Brain microvascular endothelial cell (primary cell): ENCODE measurements at regions not wholly inside any gene's neighbourhood (a gene's known extent, or its start where the extent isn't known, plus 50 kb on each side); places are given as distances from the start of the nearest gene placed in this dataset.

Experiments
- DNase-seq: peaks from one replicate; pipeline ENCODE4 v3.0.0-alpha.2; 2020
- H3K27ac ChIP-seq: fragments of 250-450 bp; sonication (Bioruptor Pico); 2 replicates; pipeline ENCODE4 v1.5.1; 2020; ENCODE audit warnings: mild to moderate bottlenecking, moderate library complexity
- H3K27me3 ChIP-seq: fragments of 250-450 bp; sonication (Bioruptor Pico); replicated peaks from 2 replicates; pipeline ENCODE4 v1.5.1; 2020; ENCODE audit warnings: mild to moderate bottlenecking
- H3K36me3 ChIP-seq: fragments of 250-450 bp; sonication (Bioruptor Pico); replicated peaks from 2 replicates; pipeline ENCODE4 v1.5.1; 2020; ENCODE audit warnings: mild to moderate bottlenecking
- H3K4me3 ChIP-seq: 2 replicates; pipeline ENCODE4 v1.5.1; 2011; ENCODE audit warnings: low read depth, mild to moderate bottlenecking, control low read depth, low read length, moderate library complexity
- in situ Hi-C: cut with HindIII; loops from 2 replicates; pipeline ENCODE4 v1.10.0; 2017; ENCODE audit warnings: low sequenced_read_pairs, low pct_ligation_motif_present
- TF ChIP-seq, protein P1 (sequence below): IDR thresholded peaks from 2 replicates; pipeline ENCODE4 v1.5.1; 2011; ENCODE audit warnings: low read depth, mild to moderate bottlenecking, moderate library complexity, low read length, control low read depth, inconsistent platforms; ENCODE audit errors: missing control alignments

DNA sequence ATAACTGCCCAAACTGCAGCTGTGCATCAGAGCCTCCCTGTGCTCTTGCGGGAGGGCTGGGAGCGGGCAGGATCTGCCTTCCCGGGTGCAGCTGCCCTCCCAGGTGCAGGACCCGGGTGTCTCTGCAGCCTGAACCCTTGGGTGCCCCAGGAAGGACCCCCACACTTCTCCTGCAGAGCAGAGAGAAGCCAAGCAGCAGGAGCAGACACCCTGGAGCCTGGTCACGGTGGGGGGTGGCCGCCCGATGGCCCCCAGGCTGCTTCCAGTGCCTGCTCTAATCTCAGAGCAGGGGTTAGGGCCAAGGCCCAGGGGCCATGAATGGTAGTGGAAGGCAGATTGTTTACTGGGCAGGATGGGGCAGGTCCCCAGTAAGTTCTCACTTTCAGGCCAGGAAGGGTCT lies 83.0 kb downstream of the RHOU start:
- in situ Hi-C loops = no loop called here
- DNase-seq = no peak
- H3K4me3 ChIP-seq = no peak overlapping the region
- H3K36me3 ChIP-seq = no peaks in the 10 kb centered on the region
- H3K27ac ChIP-seq = no peak overlapping the region
- TF ChIP-seq, protein P1, sequence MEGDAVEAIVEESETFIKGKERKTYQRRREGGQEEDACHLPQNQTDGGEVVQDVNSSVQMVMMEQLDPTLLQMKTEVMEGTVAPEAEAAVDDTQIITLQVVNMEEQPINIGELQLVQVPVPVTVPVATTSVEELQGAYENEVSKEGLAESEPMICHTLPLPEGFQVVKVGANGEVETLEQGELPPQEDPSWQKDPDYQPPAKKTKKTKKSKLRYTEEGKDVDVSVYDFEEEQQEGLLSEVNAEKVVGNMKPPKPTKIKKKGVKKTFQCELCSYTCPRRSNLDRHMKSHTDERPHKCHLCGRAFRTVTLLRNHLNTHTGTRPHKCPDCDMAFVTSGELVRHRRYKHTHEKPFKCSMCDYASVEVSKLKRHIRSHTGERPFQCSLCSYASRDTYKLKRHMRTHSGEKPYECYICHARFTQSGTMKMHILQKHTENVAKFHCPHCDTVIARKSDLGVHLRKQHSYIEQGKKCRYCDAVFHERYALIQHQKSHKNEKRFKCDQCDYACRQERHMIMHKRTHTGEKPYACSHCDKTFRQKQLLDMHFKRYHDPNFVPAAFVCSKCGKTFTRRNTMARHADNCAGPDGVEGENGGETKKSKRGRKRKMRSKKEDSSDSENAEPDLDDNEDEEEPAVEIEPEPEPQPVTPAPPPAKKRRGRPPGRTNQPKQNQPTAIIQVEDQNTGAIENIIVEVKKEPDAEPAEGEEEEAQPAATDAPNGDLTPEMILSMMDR = no peak
- no peaks in the 10 kb centered on the region for H3K27me3 ChIP-seq

DNA sequence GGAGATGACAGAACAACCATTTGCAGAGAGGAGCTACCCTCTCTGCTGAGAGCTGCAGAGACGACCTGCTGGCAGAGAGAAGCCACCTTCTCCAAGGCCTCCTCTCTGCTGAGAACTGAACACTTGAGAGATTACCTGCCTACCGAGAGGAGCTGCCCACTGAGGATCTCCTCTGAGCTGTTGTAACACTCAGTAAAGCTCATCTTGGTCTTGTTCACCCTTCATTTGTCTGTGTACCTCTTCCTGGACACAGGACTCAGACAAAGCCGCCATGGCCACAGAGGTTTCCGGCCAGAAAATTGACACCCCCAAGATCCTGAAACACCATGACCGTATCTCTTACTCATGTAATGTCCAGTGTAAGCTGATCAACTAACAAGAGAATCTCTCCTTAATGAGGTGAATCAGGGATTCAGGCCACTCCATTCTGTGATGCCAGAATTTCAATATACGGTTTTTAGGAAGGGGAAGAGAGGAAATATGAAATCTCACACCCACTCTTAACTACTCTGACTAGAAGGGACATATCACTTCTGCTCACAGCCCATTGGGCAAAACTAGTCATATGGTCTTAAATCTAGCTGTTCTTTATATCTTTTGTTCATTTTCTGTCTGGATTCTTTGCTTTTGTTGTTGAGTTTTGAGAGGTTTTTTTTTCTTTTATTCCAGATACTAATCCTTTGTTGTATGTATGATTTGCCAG lies 83.8 kb downstream of the RHOU start:
- DNase-seq = no peak
- in situ Hi-C loops = no loop called here

DNA sequence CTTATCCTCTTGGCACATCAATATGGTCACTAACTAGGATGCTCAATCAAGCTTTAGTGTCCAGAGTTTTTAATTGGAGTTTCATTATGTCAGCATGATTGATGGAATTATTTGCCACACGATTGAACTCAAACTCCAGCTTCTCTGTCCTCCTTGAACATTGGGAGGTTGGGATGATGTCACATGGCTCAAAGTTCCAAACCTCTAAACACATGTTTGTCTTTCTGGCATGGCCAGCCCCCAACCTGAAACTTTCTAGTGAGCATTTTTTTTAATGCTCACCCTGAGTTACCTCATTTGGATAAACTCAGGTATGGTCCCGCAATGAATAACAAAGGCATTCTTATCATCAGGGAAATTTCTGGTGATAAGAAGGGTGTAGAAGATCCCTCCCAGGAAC lies 86.0 kb downstream of the RHOU start:
- in situ Hi-C loops = no loop called here
- Histone ChIP-seq H3K27me3 (peaks cover 5% of the 10 kb centered on the region), H3K36me3 (no peaks in the 10 kb centered on the region), H3K27ac (no peak overlapping the region), H3K4me3 (no peak overlapping the region)
- DNase-seq = no peak
- TF ChIP-seq, protein P1 = no peak

More for the DNA sequence above, 83.8 kb downstream of the RHOU start:
- Histone ChIP-seq H3K4me3 (no peak overlapping the region), H3K36me3 (no peaks in the 10 kb centered on the region), H3K27ac (no peak overlapping the region), H3K27me3 (no peaks in the 10 kb centered on the region)
- TF ChIP-seq, protein P1 = no peak

DNA sequence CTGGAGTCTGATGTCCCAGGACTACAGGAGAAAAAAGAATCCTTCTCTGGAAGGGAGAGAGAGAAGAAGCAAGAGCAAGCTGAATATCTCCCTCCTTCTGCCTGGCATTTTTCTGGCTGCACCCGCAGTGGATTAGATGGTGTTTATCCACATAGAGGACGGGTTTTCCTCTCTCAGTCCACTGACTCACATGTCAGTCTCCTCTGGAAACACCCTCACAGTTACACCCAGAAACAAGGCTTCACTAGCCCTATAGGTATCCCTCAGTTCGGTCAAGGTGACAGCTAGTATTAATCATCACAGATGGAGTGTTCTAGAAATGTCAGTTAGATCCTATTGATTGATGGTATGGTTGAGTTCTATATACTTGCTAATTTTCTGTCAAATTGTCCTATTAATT lies 87.9 kb downstream of the RHOU start:
- TF ChIP-seq, protein P1 = no peak
- in situ Hi-C loops = no loop called here
- H3K27me3 ChIP-seq = peaks cover 11% of the 10 kb centered on the region
- H3K27ac ChIP-seq = no peak overlapping the region
- H3K36me3 ChIP-seq = no peaks in the 10 kb centered on the region
- DNase-seq = no peak
- no peak overlapping the region for H3K4me3 ChIP-seq

DNA sequence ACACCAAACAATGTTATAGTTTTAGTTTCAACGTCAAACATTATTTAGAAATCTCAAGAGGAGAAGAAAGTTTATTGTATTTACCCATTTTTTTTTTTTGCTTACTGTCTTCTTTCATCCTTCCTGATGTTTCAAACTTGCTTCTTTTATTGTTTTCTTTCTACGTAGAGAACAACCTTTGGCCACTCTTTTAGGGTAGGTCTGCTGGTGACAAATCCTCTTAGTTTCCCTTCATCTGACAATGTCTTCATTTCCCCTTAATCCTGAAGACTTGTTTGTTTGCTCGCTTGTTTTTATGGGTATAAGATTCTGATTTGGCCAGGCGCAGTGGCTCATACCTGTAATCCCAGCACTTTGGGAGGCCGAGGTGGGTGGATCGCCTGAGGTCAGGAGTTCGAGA lies 89.1 kb downstream of the RHOU start:
- DNase-seq = no peak
- no peak overlapping the region for H3K27ac ChIP-seq
- H3K4me3 ChIP-seq = no peak overlapping the region
- TF ChIP-seq, protein P1 = no peak
- peaks cover 11% of the 10 kb centered on the region for H3K27me3 ChIP-seq
- no peaks in the 10 kb centered on the region for H3K36me3 ChIP-seq
- in situ Hi-C loops = no loop called here

DNA sequence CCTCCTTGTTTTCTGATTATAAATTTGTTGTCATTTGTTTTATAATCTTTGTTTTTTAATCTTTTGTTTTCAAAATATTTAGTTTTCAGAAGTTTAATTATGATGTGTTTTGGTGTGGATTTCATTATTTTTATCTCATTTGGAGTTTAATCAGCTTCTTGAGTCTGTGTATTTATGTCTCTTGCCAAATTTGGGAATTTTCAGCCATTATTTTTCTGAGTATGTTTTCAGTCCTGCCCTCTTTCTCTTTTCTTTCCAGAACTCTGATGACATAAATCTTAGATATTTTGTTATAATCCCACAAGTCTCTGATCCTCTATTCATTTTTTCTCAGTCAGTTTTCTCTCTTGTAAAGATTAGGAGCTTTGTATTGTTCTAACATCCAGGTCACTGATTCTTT lies 89.8 kb downstream of the RHOU start:
- Histone ChIP-seq H3K4me3 (no peak overlapping the region), H3K36me3 (no peaks in the 10 kb centered on the region), H3K27ac (no peak overlapping the region), H3K27me3 (peaks cover 11% of the 10 kb centered on the region)
- in situ Hi-C loops = no loop called here
- no peak for DNase-seq
- TF ChIP-seq, protein P1 = no peak
